GM23338 (cell line): ENCODE measurements at regions not wholly inside any gene's neighbourhood (a gene's known extent, or its start where the extent isn't known, plus 50 kb on each side); places are given as distances from the start of the nearest gene placed in this dataset.

Experiments used
- ATAC-seq: fragments of 200-7000 bp; cut with Tn5 transposase; 3 replicates; pipeline ENCODE4 v1.9.1; 2020
- DNase-seq: peaks from one replicate; pipeline ENCODE4 v3.0.0-alpha.2; 2015; ENCODE audit warnings: low spot score
- H2AFZ ChIP-seq: fragments of 200-600 bp; sonication (generic); 2 replicates; pipeline ENCODE4 v1.8.0; 2016; ENCODE audit warnings: antibody characterized with exemption, mild to moderate bottlenecking, moderate library complexity
- H3F3A ChIP-seq: fragments of 200-600 bp; sonication (generic); replicated peaks from 2 replicates; pipeline ENCODE4 v1.8.0; 2017; ENCODE audit warnings: antibody characterized with exemption, mixed run types, low read depth
- H3K27ac ChIP-seq: fragments of 200-600 bp; sonication (generic); 2 replicates; pipeline ENCODE4 v1.6.1; 2016; ENCODE audit warnings: low read depth
- H3K27me3 ChIP-seq: fragments of 200-600 bp; sonication (generic); 2 replicates; pipeline ENCODE4 v1.8.0; 2016; ENCODE audit warnings: mild to moderate bottlenecking, mixed run types, moderate library complexity; ENCODE audit not compliant: insufficient read depth
- H3K36me3 ChIP-seq: fragments of 200-600 bp; sonication (generic); 2 replicates; pipeline ENCODE4 v1.8.0; 2016; ENCODE audit warnings: mild to moderate bottlenecking; ENCODE audit not compliant: insufficient read depth
- H3K4me1 ChIP-seq: fragments of 200-600 bp; sonication (generic); 2 replicates; pipeline ENCODE4 v1.8.0; 2016; ENCODE audit warnings: mild to moderate bottlenecking, moderate library complexity; ENCODE audit not compliant: insufficient read depth
- H3K4me2 ChIP-seq: fragments of 200-600 bp; sonication (generic); 2 replicates; pipeline ENCODE4 v1.7.1; 2017; ENCODE audit warnings: mixed run types
- H3K4me3 ChIP-seq: fragments of 200-600 bp; sonication (generic); 2 replicates; pipeline ENCODE4 v1.6.1; 2016; ENCODE audit warnings: mixed run types
- H3K79me2 ChIP-seq: fragments of 200-600 bp; sonication (generic); replicated peaks from 2 replicates; pipeline ENCODE4 v1.8.0; 2017; ENCODE audit warnings: mild to moderate bottlenecking; ENCODE audit not compliant: insufficient read depth
- H3K9me2 ChIP-seq: fragments of 200-600 bp; sonication (generic); 2 replicates; pipeline ENCODE4 v1.8.0; 2017; ENCODE audit not compliant: insufficient read depth
- H4K20me1 ChIP-seq: fragments of 200-600 bp; sonication (generic); replicated peaks from 2 replicates; pipeline ENCODE4 v1.8.0; 2017; ENCODE audit warnings: mild to moderate bottlenecking; ENCODE audit not compliant: insufficient read depth
- H3K27ac Mint-ChIP-seq: 2 replicates; pipeline ENCODE4 v1.8.0; 2020; ENCODE audit warnings: inconsistent platforms, mild to moderate bottlenecking, moderate library complexity, mixed read lengths
- H3K27me3 Mint-ChIP-seq: 3 replicates; pipeline ENCODE4 v1.8.0; 2022; ENCODE audit warnings: low read depth, mild to moderate bottlenecking, moderate library complexity, mixed read lengths, inconsistent platforms; ENCODE audit not compliant: insufficient read depth, poor library complexity
- H3K36me3 Mint-ChIP-seq: 3 replicates; pipeline ENCODE4 v1.8.0; 2021; ENCODE audit warnings: low read depth, mild to moderate bottlenecking, inconsistent platforms, moderate library complexity, mixed read lengths
- H3K4me1 Mint-ChIP-seq: 3 replicates; pipeline ENCODE4 v1.8.0; 2020; ENCODE audit warnings: mild to moderate bottlenecking, inconsistent platforms, mixed read lengths
- H3K4me3 Mint-ChIP-seq: 3 replicates; pipeline ENCODE4 v1.8.0; 2021; ENCODE audit warnings: moderate library complexity, mild to moderate bottlenecking, inconsistent platforms, mixed read lengths
- H3K9me3 Mint-ChIP-seq: 3 replicates; pipeline ENCODE4 v1.8.0; 2020; ENCODE audit warnings: moderate library complexity, mild to moderate bottlenecking, inconsistent platforms, mixed read lengths
- CREB1 ChIP-seq: fragments of 250-450 bp; sonication (Bioruptor Pico); IDR thresholded peaks from 2 replicates; pipeline ENCODE4 v1.5.0; 2020; ENCODE audit warnings: low read depth, mild to moderate bottlenecking, moderate library complexity
- EZH2 ChIP-seq: fragments of 200-600 bp; sonication (generic); IDR thresholded peaks from one replicate; pipeline ENCODE4 v1.8.0; 2017; ENCODE audit warnings: antibody characterized with exemption, mild to moderate bottlenecking, low read depth; ENCODE audit not compliant: unreplicated experiment
- EZH2phosphoT487 ChIP-seq: fragments of 200-600 bp; sonication (generic); IDR thresholded peaks from one replicate; pipeline ENCODE4 v1.8.1; 2018; ENCODE audit warnings: antibody characterized with exemption; ENCODE audit not compliant: unreplicated experiment
- JUNB ChIP-seq: IDR thresholded peaks from one replicate; pipeline ENCODE4 v1.6.1; 2016; ENCODE audit warnings: antibody characterized with exemption; ENCODE audit not compliant: unreplicated experiment
- POLR2AphosphoS5 ChIP-seq: IDR thresholded peaks from 2 replicates; pipeline ENCODE4 v1.6.1; 2016; ENCODE audit warnings: antibody characterized with exemption, low read depth
- STAT1 ChIP-seq: IDR thresholded peaks from one replicate; pipeline ENCODE4 v1.6.1; 2016; ENCODE audit warnings: antibody characterized with exemption; ENCODE audit not compliant: unreplicated experiment
- ZNF114 ChIP-seq: fragments of 250-450 bp; sonication (Bioruptor Pico); IDR thresholded peaks from 2 replicates; pipeline ENCODE4 v1.5.0; 2020; ENCODE audit warnings: mild to moderate bottlenecking, moderate library complexity
- ZNF331 ChIP-seq: fragments of 250-450 bp; sonication (Bioruptor Pico); IDR thresholded peaks from 2 replicates; pipeline ENCODE4 v1.5.0; 2020; ENCODE audit warnings: low read depth, mild to moderate bottlenecking, moderate library complexity
- TF ChIP-seq, protein P1 (sequence below), 2 experiments: fragments of 200-600 bp in 1 of 2; sonication (generic) in 1 of 2; conservative IDR thresholded peaks; 2 replicates each; pipeline versions ENCODE4 v1.5.1 to v1.6.1; 2016 to 2017; ENCODE audit warnings: antibody characterized with exemption in 2 of 2, low read depth in 2 of 2, mild to moderate bottlenecking in 2 of 2, moderate library complexity in 1 of 2
- TF ChIP-seq, protein P2 (sequence below): IDR thresholded peaks from one replicate; pipeline ENCODE4 v1.6.1; 2018; ENCODE audit warnings: antibody characterized with exemption; ENCODE audit not compliant: unreplicated experiment

DNA sequence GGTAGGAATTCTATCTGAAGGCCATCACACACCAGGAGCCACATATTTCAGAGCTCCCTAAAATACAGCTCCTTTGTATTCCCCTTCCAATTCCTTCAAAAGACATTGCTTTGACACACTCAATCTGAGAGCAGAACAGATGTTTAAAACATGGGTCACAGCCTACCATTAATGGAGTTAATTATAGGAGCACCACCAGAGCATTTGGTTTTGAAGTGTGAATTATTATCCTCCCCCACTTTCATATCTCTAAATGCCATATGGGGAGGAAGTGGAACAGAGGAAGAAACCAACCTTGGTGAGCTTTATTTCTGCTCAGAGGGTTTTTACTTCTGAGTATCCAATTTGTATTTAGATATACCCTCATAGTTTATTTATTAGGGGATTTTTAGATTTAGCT is 50.7 kb upstream of the TNFRSF21 start:
- no peaks in the 10 kb centered on the region for H4K20me1 ChIP-seq
- H3K36me3 ChIP-seq, result no peaks in the 10 kb centered on the region
- no peak overlapping the region for H2AFZ ChIP-seq
- H3K79me2 ChIP-seq, result no peaks in the 10 kb centered on the region
- H3K9me2 ChIP-seq, result no peaks in the 10 kb centered on the region; the same call in 1 of the 2 replicates
- no peak overlapping the region for H3K4me3 ChIP-seq
- Mint-ChIP-seq H3K27me3 (peaks cover 1% of the 10 kb centered on the region), H3K4me3 (no peak overlapping the region), H3K36me3 (no peaks in the 10 kb centered on the region), H3K9me3 (no peaks in the 10 kb centered on the region), H3K27ac (no peak overlapping the region), H3K4me1 (peaks cover 23% of the 10 kb centered on the region)
- no peak overlapping the region for H3K4me2 ChIP-seq
- peaks cover 10% of the 10 kb centered on the region for H3K4me1 ChIP-seq
- DNase-seq, result no peak
- H3K27ac ChIP-seq, result no peak overlapping the region
- no peaks in the 10 kb centered on the region for H3K27me3 ChIP-seq
- TF ChIP-seq, protein P1, sequence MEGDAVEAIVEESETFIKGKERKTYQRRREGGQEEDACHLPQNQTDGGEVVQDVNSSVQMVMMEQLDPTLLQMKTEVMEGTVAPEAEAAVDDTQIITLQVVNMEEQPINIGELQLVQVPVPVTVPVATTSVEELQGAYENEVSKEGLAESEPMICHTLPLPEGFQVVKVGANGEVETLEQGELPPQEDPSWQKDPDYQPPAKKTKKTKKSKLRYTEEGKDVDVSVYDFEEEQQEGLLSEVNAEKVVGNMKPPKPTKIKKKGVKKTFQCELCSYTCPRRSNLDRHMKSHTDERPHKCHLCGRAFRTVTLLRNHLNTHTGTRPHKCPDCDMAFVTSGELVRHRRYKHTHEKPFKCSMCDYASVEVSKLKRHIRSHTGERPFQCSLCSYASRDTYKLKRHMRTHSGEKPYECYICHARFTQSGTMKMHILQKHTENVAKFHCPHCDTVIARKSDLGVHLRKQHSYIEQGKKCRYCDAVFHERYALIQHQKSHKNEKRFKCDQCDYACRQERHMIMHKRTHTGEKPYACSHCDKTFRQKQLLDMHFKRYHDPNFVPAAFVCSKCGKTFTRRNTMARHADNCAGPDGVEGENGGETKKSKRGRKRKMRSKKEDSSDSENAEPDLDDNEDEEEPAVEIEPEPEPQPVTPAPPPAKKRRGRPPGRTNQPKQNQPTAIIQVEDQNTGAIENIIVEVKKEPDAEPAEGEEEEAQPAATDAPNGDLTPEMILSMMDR (conservative IDR thresholded peaks at IDR 0.05; ENCODE audit: low read depth in 2 of 2), result no peak
- no peak for TF ChIP-seq STAT1
- no peak for TF ChIP-seq EZH2phosphoT487
- TF ChIP-seq, protein P2, sequence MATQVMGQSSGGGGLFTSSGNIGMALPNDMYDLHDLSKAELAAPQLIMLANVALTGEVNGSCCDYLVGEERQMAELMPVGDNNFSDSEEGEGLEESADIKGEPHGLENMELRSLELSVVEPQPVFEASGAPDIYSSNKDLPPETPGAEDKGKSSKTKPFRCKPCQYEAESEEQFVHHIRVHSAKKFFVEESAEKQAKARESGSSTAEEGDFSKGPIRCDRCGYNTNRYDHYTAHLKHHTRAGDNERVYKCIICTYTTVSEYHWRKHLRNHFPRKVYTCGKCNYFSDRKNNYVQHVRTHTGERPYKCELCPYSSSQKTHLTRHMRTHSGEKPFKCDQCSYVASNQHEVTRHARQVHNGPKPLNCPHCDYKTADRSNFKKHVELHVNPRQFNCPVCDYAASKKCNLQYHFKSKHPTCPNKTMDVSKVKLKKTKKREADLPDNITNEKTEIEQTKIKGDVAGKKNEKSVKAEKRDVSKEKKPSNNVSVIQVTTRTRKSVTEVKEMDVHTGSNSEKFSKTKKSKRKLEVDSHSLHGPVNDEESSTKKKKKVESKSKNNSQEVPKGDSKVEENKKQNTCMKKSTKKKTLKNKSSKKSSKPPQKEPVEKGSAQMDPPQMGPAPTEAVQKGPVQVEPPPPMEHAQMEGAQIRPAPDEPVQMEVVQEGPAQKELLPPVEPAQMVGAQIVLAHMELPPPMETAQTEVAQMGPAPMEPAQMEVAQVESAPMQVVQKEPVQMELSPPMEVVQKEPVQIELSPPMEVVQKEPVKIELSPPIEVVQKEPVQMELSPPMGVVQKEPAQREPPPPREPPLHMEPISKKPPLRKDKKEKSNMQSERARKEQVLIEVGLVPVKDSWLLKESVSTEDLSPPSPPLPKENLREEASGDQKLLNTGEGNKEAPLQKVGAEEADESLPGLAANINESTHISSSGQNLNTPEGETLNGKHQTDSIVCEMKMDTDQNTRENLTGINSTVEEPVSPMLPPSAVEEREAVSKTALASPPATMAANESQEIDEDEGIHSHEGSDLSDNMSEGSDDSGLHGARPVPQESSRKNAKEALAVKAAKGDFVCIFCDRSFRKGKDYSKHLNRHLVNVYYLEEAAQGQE, result no peak
- no peak for TF ChIP-seq POLR2AphosphoS5
- TF ChIP-seq CREB1 (CRISPR knock-in tag), result no peak
- no peak for ATAC-seq
- no peaks in the 10 kb centered on the region for H3F3A ChIP-seq

DNA sequence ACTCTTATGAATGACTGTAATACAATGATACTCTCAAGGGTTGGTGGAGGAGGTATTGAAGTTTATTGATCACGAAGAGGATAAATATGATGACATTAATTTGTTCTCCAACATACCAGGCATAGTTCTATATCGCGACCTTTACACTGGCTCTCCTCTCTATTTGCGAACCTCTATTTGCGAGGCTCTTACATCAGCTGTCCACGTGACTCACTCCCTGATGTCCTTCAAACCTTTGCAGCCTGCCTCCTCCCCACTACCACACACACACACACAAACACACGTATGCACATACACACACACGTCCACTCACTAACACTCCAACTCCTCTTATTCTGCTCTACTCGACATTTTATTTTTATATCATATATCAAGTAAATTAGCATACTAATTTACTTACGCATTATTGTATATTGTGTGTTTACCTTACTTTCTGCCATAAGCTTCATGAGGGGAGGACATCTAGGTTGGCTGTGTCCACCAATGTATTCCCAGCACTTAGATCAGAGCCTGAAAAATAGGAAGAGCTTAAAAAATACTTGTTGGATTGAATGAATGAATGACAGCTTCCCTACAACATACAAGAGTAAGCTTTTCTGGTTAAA is 53.3 kb upstream of the TNFRSF21 start:
- Mint-ChIP-seq H3K27me3 (peaks cover 1% of the 10 kb centered on the region), H3K4me3 (no peak overlapping the region), H3K4me1 (peaks cover 22% of the 10 kb centered on the region), H3K9me3 (no peaks in the 10 kb centered on the region), H3K36me3 (no peaks in the 10 kb centered on the region), H3K27ac (no peak overlapping the region; the same call in 1 of the 2 replicates)
- no peaks in the 10 kb centered on the region for H3F3A ChIP-seq
- H2AFZ ChIP-seq, result no peak overlapping the region
- no peak overlapping the region for H3K27ac ChIP-seq
- H3K27me3 ChIP-seq, result no peaks in the 10 kb centered on the region
- H3K79me2 ChIP-seq, result no peaks in the 10 kb centered on the region
- H3K4me1 ChIP-seq, result peaks cover 7% of the 10 kb centered on the region
- no peak overlapping the region for H3K4me3 ChIP-seq
- no peak for DNase-seq
- H3K9me2 ChIP-seq, result no peaks in the 10 kb centered on the region; the same call in 1 of the 2 replicates
- no peak overlapping the region for H3K4me2 ChIP-seq
- no peak for ATAC-seq
- H4K20me1 ChIP-seq, result no peaks in the 10 kb centered on the region
- no peaks in the 10 kb centered on the region for H3K36me3 ChIP-seq
- TF ChIP-seq STAT1, result no peak
- no peak for TF ChIP-seq JUNB
- no peak for TF ChIP-seq CREB1 (CRISPR knock-in tag)
- TF ChIP-seq, protein P2, result no peak
- no peak for TF ChIP-seq ZNF331 (CRISPR knock-in tag)
- TF ChIP-seq EZH2, result no peak
- TF ChIP-seq ZNF114 (CRISPR knock-in tag), result no peak
